Right hindlimb (tissue), 1 donor: ENCODE measurements at regions not wholly inside any gene's neighbourhood (a gene's known extent, or its start where the extent isn't known, plus 50 kb on each side); places are given as distances from the start of the nearest gene placed in this dataset.
A peak's percentile ranks its signal among the peaks of the same experiment; 100 is the strongest.
"Not testable (repeated sequence)": the region's sequence is repeated elsewhere in the genome, so short reads cannot be mapped to it uniquely, and the experiment has no call there.

Experiments
- DNase-seq: peaks from one replicate; pipeline ENCODE4 v3.0.0-alpha.2; 2018

DNA sequence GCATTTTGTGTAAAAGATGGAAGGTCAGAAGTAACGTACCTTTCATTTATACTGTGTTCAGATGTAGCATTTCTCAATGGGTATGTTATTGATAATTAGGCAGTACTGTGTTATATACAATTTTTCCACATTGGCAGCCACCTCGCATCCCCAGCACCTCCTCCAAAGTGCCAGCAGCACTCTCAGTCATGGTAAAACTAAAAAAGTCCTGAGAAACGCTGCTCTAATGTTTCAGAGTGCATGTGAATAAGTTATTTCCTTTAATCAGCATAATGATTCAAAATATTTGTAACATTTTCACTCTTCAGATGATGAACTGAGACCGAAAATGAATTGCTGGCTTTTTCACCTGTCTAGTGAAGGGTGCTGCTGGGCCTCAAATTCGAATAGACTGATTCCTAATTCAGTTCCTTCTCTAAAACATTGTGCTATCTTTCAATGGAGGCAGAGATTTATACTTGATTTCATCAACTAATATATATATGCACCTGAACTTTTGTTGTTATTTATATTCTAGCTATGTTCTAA lies 79.9 kb upstream of the ANKRD55 start:
- no peak for DNase-seq

DNA sequence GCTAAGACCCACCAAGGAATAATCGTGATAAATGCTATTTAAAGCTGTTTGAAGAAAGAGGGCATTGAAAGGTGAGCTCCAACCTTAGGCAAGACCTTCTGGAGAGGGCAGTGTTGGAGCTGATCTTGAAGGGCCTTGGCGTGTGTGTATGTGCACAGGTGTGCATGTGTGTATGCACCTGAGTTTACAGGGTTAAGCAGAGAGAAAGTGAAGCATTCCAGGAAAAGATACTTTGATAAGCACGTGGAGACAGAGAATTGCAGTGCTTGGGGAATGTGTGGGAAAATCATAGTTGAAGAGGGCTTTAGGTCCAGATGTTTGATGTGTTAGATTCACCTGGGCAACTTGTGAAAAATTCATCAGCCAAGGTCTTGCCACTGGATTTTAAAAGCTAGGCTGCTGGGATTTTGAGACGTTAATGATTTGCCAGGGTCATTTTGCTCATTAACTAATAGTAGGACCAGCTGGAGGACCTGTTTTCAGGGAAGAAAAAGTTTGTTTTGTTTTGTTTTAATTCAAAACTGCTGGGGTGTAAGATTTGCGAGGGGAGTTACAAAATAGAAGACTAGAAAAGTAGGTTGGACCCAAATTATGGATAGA lies 78.3 kb upstream of the ANKRD55 start:
- no peak for DNase-seq

DNA sequence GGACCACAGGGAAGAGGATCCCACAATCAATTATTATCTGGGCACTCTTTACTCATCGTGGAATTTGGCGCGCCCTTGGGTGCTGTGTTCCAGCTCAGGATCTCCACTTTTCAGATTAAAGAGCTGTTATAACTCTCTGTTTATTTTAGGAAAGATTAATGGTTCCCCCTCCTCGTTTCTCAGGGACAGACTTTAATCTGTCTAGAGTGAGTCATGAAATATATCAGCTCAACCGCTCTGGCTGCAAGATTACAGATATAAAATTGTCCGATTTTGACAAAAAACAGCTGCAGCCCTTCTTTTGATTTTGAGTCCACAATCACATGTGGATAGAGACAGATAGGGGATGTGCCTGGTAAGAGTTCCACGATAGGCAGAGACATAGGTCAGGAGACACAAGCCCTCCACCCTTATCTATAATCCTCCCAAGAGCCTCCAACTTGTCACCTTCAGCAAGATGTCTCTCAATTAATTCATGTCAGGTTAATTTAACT lies 77.6 kb upstream of the ANKRD55 start:
- no peak for DNase-seq

DNA sequence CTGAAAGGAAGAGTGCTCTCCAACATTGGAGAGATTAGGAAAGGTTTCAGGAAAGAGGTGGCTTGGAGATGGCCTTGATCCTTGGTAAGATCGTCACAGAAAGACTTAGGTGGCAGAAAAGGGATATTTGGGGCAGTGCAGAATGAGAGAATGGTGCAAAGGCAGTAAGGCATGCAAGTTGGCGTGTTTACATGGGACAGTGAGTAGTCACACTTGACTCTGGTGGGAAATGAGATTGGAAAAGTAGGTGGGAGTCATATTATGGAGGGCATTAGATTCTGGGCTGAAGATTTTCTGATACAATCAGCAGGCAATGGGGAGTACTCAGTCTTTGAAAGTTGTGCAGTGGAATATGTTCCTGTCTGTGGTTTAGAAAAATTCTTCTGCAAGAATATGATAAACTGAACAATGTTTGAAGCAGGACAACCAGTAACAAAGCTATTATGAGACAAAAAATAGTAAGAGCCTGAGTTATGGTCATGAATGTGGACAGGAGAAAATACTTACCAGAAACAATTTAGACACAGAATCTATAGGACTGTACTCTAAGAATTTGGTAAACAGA lies 76.2 kb upstream of the ANKRD55 start:
- no peak for DNase-seq

DNA sequence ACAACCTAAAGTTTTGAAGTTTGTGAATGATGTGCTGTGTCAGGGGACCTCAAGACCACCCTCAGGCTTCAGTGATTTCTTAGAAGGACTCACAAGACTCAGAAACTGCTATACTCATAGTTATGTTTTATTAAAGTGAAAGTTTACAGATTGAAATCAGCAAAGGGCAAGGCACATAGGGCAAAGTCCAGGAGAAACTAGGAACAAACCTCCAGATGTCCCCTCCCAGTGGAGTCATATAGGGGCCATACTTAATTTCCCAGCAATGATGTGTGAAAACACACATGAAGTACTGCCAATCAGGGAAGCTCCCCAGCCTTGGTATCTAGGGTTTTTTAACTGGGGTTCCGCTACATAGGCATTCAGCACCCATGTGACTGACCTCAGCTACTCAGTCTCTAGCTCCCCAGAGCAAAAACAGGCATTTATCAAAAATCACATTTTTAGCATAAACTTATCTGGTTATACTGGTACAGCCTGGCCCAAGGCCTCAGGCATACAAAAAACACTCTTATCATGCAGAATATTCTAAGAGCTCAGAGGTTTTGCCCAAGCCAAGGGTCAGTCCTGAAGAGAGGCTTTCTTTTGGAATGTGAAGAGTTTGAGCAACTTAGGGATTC lies 74.7 kb upstream of the ANKRD55 start:
- no peak for DNase-seq

DNA sequence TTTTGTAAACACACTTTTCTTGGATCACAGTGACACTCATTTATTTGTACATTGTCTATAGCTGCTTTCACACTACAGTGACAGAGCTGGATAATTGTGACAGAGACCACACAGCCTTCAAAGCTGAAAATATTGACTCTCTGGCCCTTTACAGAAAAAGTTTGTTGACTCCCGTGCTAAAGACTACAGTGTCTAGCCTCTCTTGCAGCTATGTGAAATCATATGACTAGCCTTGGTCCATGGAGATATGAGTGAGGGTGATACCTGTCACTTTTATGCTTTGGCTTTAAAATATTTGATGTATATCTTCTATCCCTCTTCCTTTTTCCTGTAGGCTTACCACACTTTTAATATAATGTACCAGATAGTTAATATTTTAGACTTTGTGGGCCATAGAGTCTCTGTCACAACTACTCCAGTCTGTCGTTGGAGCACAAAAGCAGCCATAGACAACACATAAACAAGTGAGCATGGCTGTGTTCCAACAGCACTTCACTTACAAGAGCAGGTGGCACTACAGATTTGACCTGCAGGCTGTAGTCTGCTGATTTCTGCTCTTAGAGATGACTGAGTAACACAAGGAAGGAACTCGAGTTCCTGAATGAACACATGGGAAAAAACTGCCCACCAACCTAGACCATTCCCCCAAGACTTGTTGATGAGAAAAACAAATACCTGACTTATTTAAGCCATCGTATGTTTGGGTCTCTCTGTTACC lies 73.5 kb upstream of the ANKRD55 start:
- DNase-seq = no peak

DNA sequence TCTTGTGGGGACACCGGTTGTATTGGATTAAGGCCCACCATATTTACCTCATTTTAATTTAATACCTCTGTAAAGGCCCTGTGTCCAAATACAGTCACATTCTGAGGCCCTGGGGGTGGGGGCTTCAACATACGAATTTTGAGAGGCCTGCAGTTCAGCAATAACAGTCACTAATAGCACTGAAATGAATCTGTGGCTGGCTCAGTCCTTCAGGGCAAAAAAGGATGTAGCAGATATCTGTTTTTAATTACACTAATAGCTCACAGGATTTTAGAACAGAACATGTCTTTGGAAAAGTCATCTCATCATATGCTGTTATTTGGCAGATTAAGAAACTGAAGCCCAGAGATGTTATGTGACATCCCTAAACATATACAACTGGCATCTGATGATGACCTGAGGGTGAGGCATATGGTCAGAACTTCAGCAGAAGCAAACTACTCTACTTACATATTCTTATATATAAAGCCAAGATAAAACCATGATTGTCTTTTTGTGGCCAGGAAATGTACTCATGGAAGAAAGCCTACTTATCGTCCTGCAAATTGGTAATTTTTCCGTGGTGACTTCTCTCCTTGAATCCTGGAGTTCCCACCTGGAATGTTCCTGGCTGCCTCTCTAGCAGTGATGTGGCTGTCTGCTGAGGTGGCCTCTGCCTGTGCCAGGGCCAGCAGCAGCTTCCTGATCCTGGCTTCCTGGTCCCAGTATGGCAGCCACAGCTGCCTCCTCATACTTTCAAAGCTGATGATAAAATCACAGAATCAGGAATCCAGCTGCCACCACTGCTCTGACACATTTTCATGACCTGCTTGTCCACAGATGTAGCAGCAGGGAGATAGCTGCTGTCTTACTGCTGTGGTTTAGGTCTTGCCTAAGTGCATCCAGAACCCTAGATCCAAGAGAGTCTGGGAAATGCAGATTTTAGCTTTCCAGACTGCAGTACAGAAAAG lies 72.1 kb upstream of the ANKRD55 start:
- no peak for DNase-seq

DNA sequence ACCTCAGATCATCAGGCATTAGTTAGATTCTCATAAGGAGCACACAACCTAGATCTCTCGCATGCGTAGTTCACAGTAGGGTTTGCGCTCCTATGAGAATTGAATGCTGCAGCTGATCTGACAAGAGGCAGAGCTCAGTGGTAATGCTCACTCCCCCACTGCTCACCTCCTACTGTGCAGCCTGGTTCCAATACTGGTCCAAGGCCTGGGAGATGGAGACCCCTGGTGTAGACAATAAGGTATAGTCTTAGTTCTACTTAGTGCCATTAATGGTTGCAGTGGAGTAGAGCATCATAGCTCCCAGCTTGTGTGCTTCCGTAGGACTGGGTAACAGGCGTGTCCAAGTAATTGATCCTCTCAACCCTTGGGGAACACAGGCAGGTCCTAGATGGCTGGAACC lies 70.4 kb upstream of the ANKRD55 start:
- no peak for DNase-seq

DNA sequence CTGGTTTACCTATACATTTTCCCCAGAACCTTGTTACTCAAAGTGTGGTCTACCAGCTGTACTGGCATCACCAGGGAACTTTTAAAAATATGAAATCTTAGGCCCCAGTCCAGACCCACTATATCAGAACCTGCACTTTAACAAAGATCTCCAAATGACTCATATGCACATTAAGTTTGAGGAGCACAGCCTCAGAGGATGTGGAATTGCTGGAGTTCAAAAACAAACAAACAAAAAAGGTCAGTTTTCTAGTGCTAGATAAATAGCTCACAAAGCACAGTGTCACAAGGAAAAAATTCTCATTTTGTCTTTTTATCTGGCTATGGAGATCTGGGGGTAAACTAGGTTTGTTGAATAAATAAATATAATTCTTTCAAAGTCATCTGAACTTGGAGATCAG lies 68.9 kb upstream of the ANKRD55 start:
- DNase-seq = no peak

DNA sequence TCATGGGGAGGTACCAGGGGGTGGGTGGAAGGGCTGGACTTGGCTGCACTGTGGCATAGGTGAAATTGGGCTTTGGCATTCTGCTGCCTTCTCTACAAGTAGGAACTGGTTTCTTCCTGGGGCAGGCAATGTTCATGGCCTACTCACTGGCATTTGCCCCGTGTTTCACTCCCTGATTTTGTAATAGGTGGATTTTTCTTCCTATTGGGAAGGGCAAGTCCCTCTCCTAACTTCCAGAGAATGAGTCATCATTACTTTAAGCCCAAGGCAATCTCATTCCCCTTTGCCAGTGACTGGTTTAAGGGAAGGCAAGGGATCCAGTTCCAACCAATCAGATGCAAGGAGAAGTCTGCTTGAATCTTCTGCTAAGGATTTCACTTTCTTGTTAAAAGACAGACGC lies 67.9 kb upstream of the ANKRD55 start:
- DNase-seq = no peak

DNA sequence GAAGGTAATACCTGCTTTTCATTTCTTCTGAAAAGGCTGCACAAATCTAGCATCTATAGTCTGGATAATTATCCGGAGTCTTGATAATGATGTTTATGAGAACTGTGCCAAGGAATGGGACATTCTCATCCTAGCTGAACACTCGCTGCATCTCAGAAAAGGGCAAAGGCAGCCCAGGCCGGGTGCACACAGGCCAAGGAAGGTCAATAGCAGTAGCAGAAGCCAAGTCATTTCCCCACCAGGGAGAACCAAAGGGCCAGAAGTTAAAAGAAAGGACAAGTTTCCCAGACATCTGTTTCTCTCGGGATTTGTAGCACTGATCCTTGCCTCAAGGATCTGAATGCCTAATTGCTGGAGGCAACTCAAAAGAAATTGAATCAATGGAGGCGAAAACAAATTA lies 66.1 kb upstream of the ANKRD55 start:
- DNase-seq = no peak

DNA sequence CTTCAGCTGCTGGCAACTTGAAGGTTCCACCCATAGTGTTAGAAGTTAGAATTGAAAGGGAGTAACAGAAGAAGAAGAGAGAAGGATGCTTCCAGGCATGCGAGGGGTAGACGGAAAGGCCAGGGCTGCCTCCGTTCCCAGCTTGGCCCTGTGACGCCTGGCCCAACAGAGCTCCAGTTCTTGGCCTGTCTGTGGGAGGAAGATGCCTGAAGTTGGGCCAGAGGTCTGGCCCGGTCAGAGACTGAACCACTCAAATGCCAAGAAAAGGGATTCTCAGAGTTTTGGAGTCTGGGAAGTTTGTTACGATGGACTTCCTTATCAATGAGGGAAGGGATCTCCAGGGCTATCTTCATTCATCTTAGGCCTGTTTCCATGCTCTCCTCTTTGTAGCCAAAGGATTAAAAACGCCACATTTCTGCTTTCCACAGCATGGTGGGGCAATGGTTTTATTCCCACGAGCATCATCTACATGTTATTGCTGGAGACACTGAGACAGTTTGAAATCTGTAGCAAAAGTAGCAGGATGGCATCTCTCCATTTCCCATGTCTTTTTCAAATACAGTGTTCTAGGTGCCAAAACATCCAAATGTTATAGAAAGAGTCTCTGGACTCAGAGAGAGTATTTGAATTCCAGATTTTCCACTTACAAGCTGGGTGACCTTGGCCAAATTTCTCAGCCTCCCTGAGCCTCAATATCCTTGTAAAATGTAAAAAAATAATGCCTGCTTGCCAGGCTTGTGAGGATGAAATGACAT lies 65.4 kb upstream of the ANKRD55 start:
- DNase-seq = peak; percentile 51

DNA sequence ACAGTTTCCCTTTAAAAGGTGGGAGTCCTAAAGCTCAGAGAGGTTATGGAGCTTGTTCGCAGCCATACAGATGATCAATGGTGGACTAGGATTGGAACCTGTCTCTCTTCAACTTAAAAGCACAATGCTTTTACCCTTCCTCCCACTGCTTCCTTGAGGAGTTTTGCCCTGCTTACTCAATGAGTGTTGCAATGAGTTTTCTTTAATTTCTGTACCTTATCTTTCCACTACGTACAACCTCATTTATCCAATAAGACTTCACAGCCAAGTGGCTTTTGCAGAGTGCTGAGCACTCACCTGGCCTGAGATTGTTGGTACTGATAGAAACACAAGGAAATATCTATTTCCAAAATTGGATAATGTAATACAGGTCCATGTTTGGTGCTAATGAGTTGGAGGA lies 64.7 kb upstream of the ANKRD55 start:
- DNase-seq = no peak

DNA sequence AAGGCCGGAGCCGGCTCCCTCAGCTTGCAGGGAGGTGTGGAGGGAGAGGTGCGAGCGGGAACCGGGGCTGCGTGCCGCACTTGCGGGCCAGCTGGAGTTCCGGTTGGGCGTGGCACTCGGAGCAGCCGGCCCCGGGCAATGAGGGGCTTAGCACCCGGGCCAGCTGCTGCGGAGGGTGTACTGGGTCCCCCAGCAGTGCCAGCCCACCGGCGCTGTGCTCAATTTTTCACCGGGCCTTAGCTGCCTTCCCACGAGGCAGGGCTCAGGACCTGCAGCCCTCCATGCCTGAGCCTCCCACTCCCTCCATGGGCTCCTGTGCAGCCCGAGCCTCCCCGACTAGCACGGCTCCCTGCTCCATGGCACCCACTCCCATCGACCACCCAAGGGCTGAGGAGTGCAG lies 62.2 kb upstream of the ANKRD55 start:
- DNase-seq = not testable (repeated sequence)

DNA sequence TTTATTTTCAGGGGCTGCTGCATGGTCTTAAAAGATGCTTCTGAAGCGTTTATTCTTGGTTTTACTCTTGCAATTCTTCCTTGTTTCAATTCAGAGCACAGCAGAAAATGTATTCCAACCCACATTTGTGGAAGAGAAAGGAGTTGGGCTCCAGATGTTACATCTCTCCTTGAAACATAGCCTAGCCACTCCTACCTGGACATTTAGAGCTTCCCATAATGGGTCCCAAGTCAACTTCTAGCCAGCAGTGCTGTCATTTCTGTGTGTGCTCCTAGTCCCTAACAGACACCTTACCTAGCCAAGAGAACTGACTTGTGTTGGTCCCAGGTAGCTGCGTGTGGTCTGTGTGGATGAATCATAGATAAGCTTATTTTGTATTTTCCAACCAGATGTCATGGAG lies 61.2 kb upstream of the ANKRD55 start:
- DNase-seq = no peak

DNA sequence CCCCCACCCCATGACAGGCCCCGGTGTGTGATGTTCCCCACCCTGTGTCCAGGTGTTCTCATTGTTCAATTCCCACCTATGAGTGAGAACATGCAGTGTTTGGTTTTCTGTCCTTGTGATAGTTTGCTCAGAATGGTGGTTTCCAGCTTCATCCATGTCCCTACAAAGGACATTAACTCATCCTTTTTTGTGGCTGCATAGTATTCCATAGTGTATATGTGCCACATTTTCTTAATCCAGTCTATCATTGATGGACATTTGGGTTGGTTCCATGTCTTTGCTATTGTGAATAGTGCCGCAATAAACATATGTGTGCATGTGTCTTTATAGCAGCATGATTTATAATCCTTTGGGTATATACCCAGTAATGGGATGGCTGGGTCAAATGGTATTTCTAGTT lies 59.7 kb upstream of the ANKRD55 start:
- not testable (repeated sequence) for DNase-seq

DNA sequence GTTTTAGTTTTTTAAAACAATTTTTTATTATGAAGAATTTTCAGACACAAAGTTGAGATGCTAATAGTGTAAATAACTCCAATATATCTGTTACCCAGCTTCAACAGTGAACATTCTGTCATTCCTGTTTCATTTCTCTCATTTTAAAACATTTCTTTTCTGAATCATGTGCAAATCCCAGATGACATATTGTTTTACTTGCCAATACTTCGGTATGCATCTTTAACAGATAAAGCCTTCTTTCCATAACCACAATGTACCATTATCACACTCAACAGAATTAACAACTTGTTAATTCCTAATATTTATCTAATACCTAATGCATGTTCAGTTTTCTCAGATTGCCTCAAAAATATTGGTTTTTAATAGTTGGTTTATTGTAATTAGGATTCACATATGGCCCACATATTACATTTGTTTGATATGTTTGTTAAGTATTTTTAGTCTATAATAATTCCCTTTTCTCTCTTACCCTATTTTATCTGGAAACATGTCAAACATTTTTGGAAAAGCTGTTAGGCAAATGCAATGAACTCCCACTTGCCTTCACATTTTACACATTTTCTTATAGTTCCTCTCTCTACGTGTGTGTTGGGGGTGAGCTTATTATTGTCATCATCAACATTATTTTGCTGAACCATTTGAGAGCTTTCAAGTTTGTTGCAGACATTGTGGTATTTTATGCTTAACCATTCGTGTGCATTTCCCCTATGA lies 58.7 kb upstream of the ANKRD55 start:
- no peak for DNase-seq

DNA sequence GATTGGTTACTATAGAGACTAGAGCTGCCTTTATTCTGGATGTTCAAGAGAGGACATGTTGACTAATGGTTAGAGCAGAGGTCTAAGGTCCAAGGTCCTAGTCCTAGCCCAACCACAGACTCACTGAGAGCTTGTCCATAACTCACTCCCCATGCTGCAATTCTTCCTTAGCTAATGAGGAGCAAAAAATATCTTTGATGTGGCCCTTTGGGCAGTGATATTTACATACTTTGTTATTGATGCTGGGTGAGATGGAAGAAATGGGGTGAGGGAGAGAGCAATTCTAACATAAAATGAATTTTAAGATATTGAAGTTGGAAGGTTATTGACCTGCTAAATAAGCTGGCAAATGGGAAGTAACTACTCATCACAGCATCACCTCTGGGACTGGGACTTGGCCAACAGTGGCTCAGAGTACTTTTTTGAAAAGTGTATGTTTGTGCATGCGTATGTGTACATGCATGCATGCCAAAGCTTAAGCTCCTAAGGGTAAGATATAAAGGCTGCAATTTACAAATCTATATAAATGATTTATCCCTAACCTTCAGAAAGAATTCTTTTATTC lies 58.0 kb upstream of the ANKRD55 start:
- DNase-seq = peak; percentile 28

DNA sequence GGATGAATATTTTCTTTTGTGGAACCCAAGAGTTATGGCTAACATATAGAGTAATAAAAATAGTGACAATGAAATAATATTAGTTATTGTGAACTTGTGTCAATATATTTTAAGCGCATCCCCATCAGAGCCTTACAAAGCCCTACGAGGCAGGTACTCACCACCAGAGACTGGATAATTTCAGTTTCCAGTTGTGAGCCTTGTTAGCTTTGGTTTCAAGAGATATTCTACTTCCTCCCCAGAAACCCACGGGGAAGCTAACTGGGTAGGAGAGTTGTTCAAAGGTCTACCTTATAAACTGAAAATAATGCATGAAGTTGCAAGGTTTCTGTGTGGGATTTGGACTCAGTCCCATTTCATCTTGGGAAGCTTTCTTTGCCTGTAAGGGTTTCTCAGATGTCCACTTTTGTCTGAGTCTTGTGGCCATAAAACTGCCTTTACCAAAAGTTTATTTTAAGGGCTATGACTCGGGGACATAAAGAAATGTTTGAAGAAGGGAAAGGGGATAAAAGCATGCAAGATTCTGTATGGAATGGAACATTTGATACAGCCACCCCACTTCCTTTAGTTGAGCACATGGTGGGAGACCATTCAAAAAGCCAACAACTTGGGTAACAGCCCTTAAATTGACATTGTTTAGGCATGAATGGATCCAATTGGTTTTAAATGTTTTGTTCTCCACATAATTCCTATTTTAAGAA lies 57.4 kb upstream of the ANKRD55 start:
- DNase-seq = no peak

DNA sequence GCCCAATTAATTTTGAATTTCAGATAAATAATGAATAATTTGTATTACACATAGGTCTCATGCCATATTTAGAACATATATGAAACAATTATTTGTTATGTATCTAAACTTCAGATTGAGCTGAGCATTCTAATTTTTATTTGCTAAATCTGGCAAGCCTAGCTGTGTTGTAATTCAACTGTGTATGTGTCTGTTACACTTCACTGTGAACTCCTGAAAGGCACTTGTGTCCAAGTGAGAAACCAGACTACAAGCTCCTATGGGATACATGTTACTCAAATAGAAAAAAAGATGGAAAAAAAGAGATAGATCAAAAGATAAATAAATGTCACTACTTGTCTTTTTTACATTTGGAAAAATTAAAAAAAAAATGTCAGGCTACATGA lies 56.5 kb upstream of the ANKRD55 start:
- no peak for DNase-seq
